ENCODE measurements at regions not wholly inside any gene's neighbourhood (a gene's known extent, or its start where the extent isn't known, plus 50 kb on each side); places are given as distances from the start of the nearest gene placed in this dataset.

DNA sequence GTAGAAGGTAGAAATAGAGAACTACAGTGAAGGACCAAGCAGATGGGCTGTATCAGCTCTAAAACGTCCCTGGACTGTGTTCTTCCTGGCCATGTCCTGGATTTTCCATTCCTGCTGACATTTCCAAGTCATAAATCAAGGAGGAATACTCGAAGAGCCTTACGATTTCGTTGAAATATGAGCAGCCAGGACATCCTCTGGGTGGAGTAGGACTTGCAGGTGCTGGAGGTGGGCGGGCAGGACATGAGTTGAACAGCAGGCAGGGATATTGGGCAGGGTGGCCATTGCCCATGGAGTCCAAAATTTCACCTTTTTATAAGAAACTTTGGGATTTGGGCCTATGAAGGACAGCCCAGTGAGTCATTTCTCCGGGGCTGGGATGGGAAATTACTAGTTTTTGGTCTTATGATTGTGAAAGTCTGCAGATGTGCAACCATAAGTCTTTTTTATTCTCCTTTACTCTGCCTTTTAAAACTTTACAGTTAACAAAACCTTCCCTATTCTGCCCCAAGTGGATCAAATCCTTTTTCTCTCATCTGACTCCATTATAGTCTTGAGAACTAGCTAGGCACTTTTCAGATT lies 88.8 kb downstream of the TMX1 start:
- Histone ChIP-seq H3K27ac (ENCODE audit: low read depth in 2 of 2, low read length in 2 of 2) (peak overlapping the region; percentile 9 to 27), H3K4me3 (ENCODE audit: low read length in 2 of 2) (no peak overlapping the region), H3K36me3 (ENCODE audit: control insufficient read depth in 2 of 2, insufficient read depth in 2 of 2, low read length in 2 of 2) (no peaks in the 10 kb centered on the region), H3K9ac (ENCODE audit: low read depth in 1 of 2, low read length in 2 of 2) (no peak overlapping the region), H3K27me3 (ENCODE audit: control insufficient read depth in 2 of 2, insufficient read depth in 2 of 2, low read length in 2 of 2) (no peaks in the 10 kb centered on the region), H3K9me3 (ENCODE audit: control insufficient read depth in 2 of 2, low read length in 2 of 2) (no peaks in the 10 kb centered on the region), H3K4me1 (ENCODE audit: control insufficient read depth in 2 of 2, insufficient read depth in 2 of 2, low read length in 2 of 2) (peaks cover 3 to 6% of the 10 kb centered on the region in 2 donors)

DNA sequence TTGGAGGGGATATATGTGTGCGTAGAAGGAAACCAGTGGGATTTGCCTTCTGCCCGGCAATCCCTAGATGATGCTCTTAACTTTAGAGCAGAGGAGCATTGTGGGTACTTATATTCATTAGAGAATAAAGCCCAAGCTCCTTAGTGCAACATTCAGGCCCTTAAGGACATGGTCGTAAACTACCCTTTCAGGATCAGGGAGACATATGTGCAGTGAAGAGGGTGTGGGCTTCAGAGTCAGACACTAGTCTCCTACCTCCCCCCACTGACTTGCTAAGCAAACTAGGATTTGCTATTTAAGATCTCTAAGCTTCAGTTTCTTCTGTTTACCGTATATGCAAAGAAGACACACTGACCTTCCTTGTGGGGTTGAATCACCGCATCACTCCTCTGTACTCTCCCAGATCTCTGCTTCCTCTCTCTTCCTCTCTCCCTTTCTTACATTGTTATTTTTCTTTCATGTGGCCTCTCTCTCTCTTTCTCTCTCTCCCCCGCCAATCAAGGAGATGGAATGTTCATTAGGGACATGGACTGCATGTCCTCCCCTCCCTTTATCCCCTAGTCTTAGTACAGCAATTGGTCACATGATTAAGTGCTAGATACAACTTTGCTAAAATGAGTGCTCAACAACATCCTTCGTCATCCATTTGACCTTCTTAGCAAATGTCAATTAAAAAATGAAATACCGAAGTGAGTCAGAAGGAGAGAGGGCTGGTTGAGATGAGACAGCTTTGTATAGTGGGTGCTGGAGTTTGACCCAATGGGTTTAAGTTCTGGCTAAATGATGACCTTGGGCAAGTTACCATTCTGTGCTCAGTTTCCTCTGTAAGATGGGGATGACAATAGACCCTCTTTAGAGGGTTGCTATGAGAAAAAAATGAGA lies 91.7 kb downstream of the TMX1 start:
- Histone ChIP-seq H3K9ac (ENCODE audit: low read depth in 1 of 2, low read length in 2 of 2) (no peak overlapping the region), H3K4me1 (ENCODE audit: control insufficient read depth in 2 of 2, insufficient read depth in 2 of 2, low read length in 2 of 2) (peaks cover 3 to 9% of the 10 kb centered on the region in 2 donors), H3K4me3 (ENCODE audit: low read length in 2 of 2) (no peak overlapping the region), H3K36me3 (ENCODE audit: control insufficient read depth in 2 of 2, insufficient read depth in 2 of 2, low read length in 2 of 2) (no peaks in the 10 kb centered on the region), H3K27me3 (ENCODE audit: control insufficient read depth in 2 of 2, insufficient read depth in 2 of 2, low read length in 2 of 2) (no peaks in the 10 kb centered on the region), H3K9me3 (ENCODE audit: control insufficient read depth in 2 of 2, low read length in 2 of 2) (no peaks in the 10 kb centered on the region), H3K27ac (ENCODE audit: low read depth in 2 of 2, low read length in 2 of 2) (no peak overlapping the region)

DNA sequence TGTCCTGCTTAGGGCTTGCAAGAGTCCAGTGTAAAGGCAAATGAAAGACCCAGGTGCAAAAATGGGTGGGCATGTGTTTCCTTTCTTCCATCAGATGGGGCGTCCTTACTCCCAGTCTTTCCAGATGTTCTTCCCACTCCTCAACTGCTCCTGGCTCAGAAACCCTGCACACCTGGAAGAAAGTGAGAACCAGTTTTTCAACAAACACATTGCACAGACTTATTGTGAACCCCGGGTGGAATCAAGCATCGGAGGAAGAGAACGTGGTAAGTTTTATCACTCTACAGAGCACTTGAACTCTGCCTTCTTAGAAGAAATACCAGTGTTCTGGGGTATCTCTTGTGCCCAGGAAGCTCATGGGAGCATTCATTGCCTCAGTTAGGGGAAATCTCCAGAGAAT lies 93.3 kb downstream of the TMX1 start:
- no peak overlapping the region for H3K4me3 ChIP-seq (ENCODE audit: low read length in 2 of 2)
- no peaks in the 10 kb centered on the region for H3K9me3 ChIP-seq (ENCODE audit: control insufficient read depth in 2 of 2, low read length in 2 of 2)
- H3K27me3 ChIP-seq (ENCODE audit: control insufficient read depth in 2 of 2, insufficient read depth in 2 of 2, low read length in 2 of 2) = no peaks in the 10 kb centered on the region
- H3K27ac ChIP-seq (ENCODE audit: low read depth in 2 of 2, low read length in 2 of 2) = no peak overlapping the region
- no peaks in the 10 kb centered on the region for H3K36me3 ChIP-seq (ENCODE audit: control insufficient read depth in 2 of 2, insufficient read depth in 2 of 2, low read length in 2 of 2)
- no peak overlapping the region for H3K9ac ChIP-seq (ENCODE audit: low read depth in 1 of 2, low read length in 2 of 2)
- peaks cover 0 to 4% of the 10 kb centered on the region in 2 donors for H3K4me1 ChIP-seq (ENCODE audit: control insufficient read depth in 2 of 2, insufficient read depth in 2 of 2, low read length in 2 of 2)

DNA sequence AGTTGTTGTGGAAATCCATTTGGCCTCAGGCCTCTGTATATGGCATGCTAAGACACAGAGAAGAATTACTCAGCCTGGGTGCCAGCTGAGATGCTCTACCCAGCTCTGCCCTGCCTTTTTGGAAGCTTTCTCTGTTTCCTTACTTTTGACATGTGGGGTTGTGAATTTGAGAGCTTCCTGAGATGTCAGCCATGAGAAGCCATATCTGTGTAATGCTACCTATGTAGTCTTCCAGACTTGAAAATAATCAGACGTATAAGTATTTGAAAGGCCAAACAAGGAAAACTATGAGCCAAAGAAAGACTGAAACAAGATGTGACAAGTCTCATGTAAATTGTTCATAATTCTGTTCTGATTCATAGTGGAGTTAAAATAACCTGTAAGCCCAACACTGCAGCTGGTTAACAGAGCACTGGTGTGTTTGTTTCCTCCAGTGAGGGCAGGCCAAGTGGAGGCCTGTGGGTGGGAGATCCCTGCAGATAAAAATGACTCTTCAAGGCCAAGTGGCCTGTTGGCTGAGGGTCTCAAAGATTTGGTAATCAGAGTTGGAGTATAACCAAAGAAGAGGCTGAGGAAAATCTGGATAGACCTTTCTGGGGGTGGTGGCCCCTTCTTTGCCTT lies 94.0 kb downstream of the TMX1 start:
- no peaks in the 10 kb centered on the region for H3K27me3 ChIP-seq (ENCODE audit: control insufficient read depth in 2 of 2, insufficient read depth in 2 of 2, low read length in 2 of 2)
- H3K9ac ChIP-seq (ENCODE audit: low read depth in 1 of 2, low read length in 2 of 2) = no peak overlapping the region
- no peak overlapping the region for H3K4me3 ChIP-seq (ENCODE audit: low read length in 2 of 2)
- no peaks in the 10 kb centered on the region for H3K36me3 ChIP-seq (ENCODE audit: control insufficient read depth in 2 of 2, insufficient read depth in 2 of 2, low read length in 2 of 2)
- H3K27ac ChIP-seq (ENCODE audit: low read depth in 2 of 2, low read length in 2 of 2) = peak overlapping the region; percentile 0 to 11
- no peaks in the 10 kb centered on the region for H3K9me3 ChIP-seq (ENCODE audit: control insufficient read depth in 2 of 2, low read length in 2 of 2)
- peaks cover 0 to 3% of the 10 kb centered on the region in 2 donors for H3K4me1 ChIP-seq (ENCODE audit: control insufficient read depth in 2 of 2, insufficient read depth in 2 of 2, low read length in 2 of 2)

DNA sequence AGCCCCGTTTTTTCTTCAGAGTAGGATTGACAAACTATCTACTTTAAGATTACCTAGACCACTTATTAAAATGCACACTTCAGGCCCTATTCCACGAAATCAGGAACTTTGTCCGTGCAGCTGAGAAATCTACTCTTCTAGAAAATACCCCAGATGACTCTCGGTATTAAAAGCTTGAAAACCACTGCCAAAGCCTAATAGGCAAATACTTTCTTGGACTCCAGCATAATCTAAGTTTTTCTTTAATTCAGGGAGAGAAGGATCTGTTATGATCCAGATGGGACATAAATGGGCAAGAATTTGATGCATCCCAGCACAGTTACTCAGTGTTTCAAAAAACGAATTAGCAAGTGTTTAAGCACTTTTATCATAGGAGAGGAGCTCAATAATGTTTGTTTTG lies 94.5 kb downstream of the TMX1 start:
- Histone ChIP-seq H3K9me3 (ENCODE audit: control insufficient read depth in 2 of 2, low read length in 2 of 2) (no peaks in the 10 kb centered on the region), H3K27me3 (ENCODE audit: control insufficient read depth in 2 of 2, insufficient read depth in 2 of 2, low read length in 2 of 2) (no peaks in the 10 kb centered on the region), H3K4me3 (ENCODE audit: low read length in 2 of 2) (no peak overlapping the region), H3K9ac (ENCODE audit: low read depth in 1 of 2, low read length in 2 of 2) (no peak overlapping the region), H3K36me3 (ENCODE audit: control insufficient read depth in 2 of 2, insufficient read depth in 2 of 2, low read length in 2 of 2) (no peaks in the 10 kb centered on the region), H3K27ac (ENCODE audit: low read depth in 2 of 2, low read length in 2 of 2) (peak overlapping the region; percentile 0 to 11), H3K4me1 (ENCODE audit: control insufficient read depth in 2 of 2, insufficient read depth in 2 of 2, low read length in 2 of 2) (peaks cover 0 to 3% of the 10 kb centered on the region in 2 donors)

DNA sequence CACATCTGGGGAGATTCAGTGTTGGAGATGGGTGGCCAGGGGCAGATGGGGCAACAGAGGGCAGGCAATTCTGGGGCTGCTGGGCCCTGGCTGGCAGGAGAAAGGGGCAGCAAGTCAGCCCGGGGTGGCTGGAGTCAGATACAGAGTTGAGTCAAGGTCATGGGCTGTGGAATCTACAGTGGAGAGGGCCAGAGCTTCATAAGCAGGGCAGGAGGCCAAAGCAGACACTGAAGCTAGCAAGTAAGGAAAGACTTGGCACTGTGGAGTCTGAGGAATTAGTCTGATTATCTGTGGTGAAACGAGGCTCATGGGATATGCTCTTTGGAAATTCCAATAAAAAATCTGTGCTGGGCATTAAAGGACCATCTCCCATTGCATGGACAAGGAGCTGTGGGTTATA lies 95.5 kb downstream of the TMX1 start:
- no peak overlapping the region for H3K4me3 ChIP-seq (ENCODE audit: low read length in 2 of 2)
- H3K4me1 ChIP-seq (ENCODE audit: control insufficient read depth in 2 of 2, insufficient read depth in 2 of 2, low read length in 2 of 2) = peaks cover 0 to 3% of the 10 kb centered on the region in 2 donors
- H3K27me3 ChIP-seq (ENCODE audit: control insufficient read depth in 2 of 2, insufficient read depth in 2 of 2, low read length in 2 of 2) = no peaks in the 10 kb centered on the region
- peak overlapping the region; percentile 29 to 45 for H3K27ac ChIP-seq (ENCODE audit: low read depth in 2 of 2, low read length in 2 of 2)
- H3K9ac ChIP-seq (ENCODE audit: low read depth in 1 of 2, low read length in 2 of 2) = no peak overlapping the region
- no peaks in the 10 kb centered on the region for H3K36me3 ChIP-seq (ENCODE audit: control insufficient read depth in 2 of 2, insufficient read depth in 2 of 2, low read length in 2 of 2)
- no peaks in the 10 kb centered on the region for H3K9me3 ChIP-seq (ENCODE audit: control insufficient read depth in 2 of 2, low read length in 2 of 2)

DNA sequence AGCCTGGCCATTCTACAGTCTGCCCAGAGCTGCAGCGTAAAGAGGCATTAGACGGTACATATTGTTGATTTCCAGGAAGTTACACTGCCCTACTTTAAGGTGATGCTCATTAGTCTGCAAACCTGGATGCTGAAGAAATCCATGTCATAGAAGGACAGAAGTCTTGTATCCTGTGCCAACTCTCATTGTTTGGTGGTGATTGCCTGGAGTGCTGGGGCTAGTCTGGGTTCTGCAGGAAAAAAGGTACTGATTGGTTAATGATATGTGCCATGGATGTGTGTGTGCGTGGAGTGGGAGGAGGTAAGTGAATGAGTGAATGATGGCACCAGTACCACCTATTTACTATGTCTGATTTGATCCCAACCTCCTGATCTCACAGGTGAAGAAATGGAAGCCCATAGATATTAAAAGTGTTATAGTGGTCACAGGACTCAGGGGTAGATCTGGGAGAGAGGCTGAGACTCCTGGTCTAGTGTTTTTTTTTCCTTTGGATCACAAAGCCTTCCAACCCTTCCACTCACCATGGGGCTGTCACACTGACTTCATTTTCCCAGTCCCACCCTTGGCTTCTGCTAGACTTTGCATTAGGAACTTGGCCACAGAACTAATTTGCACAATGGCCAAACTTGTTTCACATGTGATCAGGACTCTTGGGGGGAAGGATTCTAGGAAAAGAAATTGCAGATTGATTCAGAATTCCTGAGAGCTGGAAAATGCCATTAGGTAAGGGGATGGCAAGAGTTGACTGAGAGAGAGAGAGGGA lies 96.1 kb downstream of the TMX1 start:
- no peak overlapping the region for H3K9ac ChIP-seq (ENCODE audit: low read depth in 1 of 2, low read length in 2 of 2)
- H3K27ac ChIP-seq (ENCODE audit: low read depth in 2 of 2, low read length in 2 of 2) = no peak overlapping the region
- no peaks in the 10 kb centered on the region for H3K9me3 ChIP-seq (ENCODE audit: control insufficient read depth in 2 of 2, low read length in 2 of 2)
- H3K27me3 ChIP-seq (ENCODE audit: control insufficient read depth in 2 of 2, insufficient read depth in 2 of 2, low read length in 2 of 2) = no peaks in the 10 kb centered on the region
- H3K4me1 ChIP-seq (ENCODE audit: control insufficient read depth in 2 of 2, insufficient read depth in 2 of 2, low read length in 2 of 2) = peaks cover 0 to 3% of the 10 kb centered on the region in 2 donors
- no peak overlapping the region for H3K4me3 ChIP-seq (ENCODE audit: low read length in 2 of 2)
- no peaks in the 10 kb centered on the region for H3K36me3 ChIP-seq (ENCODE audit: control insufficient read depth in 2 of 2, insufficient read depth in 2 of 2, low read length in 2 of 2)

DNA sequence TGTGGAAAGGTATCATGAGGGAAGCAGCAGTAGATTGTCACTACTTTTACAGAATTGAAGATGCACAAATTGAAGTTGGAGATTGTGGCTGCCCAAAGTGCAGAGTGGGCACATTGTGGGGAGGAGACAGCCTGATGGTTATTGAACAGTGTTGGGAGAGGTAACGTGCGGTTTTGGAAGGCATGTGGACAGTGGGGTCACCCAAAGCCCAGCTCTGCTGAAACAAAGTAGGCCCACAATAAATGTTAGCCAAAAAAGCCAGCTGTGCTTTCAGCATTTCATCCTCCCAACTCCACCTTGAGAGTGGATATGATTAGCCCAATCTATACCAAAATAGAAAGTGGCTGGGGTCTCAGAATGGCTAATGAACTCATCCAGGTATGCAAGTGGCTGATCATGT lies 96.7 kb downstream of the TMX1 start:
- Histone ChIP-seq H3K27ac (ENCODE audit: low read depth in 2 of 2, low read length in 2 of 2) (no peak overlapping the region), H3K4me1 (ENCODE audit: control insufficient read depth in 2 of 2, insufficient read depth in 2 of 2, low read length in 2 of 2) (peaks cover 0 to 3% of the 10 kb centered on the region in 2 donors), H3K36me3 (ENCODE audit: control insufficient read depth in 2 of 2, insufficient read depth in 2 of 2, low read length in 2 of 2) (no peaks in the 10 kb centered on the region), H3K4me3 (ENCODE audit: low read length in 2 of 2) (no peak overlapping the region), H3K9me3 (ENCODE audit: control insufficient read depth in 2 of 2, low read length in 2 of 2) (no peaks in the 10 kb centered on the region), H3K27me3 (ENCODE audit: control insufficient read depth in 2 of 2, insufficient read depth in 2 of 2, low read length in 2 of 2) (no peaks in the 10 kb centered on the region), H3K9ac (ENCODE audit: low read depth in 1 of 2, low read length in 2 of 2) (no peak overlapping the region)

DNA sequence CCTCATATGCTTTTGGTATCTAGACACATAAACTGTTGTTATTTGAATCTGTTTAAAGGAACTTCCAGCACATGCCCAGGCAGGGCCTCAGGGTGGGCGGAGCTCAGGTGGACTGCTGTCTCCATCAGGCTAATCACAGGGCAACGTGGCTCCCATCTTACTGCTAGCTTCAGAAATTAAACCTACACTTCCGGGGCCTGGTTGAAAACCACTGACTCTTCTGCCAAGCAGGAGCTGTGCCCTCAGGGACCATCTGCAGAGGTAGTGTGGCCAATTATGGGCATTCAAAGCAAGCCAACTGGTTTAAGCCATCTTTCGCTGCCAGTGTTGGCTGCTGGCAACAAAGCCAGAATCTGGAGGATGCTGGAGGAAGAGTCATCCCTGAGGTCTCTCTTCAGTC lies 97.5 kb downstream of the TMX1 start:
- Histone ChIP-seq H3K4me1 (ENCODE audit: control insufficient read depth in 2 of 2, insufficient read depth in 2 of 2, low read length in 2 of 2) (peaks cover 0 to 3% of the 10 kb centered on the region in 2 donors), H3K9ac (ENCODE audit: low read depth in 1 of 2, low read length in 2 of 2) (no peak overlapping the region), H3K27me3 (ENCODE audit: control insufficient read depth in 2 of 2, insufficient read depth in 2 of 2, low read length in 2 of 2) (no peaks in the 10 kb centered on the region), H3K9me3 (ENCODE audit: control insufficient read depth in 2 of 2, low read length in 2 of 2) (no peaks in the 10 kb centered on the region), H3K27ac (ENCODE audit: low read depth in 2 of 2, low read length in 2 of 2) (no peak overlapping the region), H3K4me3 (ENCODE audit: low read length in 2 of 2) (no peak overlapping the region), H3K36me3 (ENCODE audit: control insufficient read depth in 2 of 2, insufficient read depth in 2 of 2, low read length in 2 of 2) (no peaks in the 10 kb centered on the region)

DNA sequence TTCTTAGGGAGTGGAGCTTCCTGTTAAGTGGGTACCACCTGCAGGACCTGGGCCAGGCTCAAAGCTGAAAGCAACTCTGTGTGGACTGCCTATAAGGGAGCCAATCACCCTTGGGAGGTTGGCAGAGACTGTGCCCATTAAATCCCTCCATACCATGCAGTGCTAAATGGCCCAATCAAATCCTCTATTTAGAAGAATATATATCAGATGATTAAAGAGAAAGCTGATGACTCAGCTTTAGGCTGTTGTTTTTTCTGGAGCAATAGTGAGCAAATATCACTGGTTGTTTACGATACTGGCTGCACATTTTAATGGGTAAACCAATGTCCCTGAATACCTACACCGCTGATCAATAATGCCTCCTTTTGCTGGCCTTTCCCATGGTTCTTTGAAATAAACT lies 101.3 kb downstream of the TMX1 start:
- Histone ChIP-seq H3K36me3 (ENCODE audit: control insufficient read depth in 2 of 2, insufficient read depth in 2 of 2, low read length in 2 of 2) (no peaks in the 10 kb centered on the region), H3K9ac (ENCODE audit: low read depth in 1 of 2, low read length in 2 of 2) (no peak overlapping the region), H3K4me1 (ENCODE audit: control insufficient read depth in 2 of 2, insufficient read depth in 2 of 2, low read length in 2 of 2) (no peaks in the 10 kb centered on the region), H3K27ac (ENCODE audit: low read depth in 2 of 2, low read length in 2 of 2) (no peak overlapping the region), H3K4me3 (ENCODE audit: low read length in 2 of 2) (no peak overlapping the region), H3K27me3 (ENCODE audit: control insufficient read depth in 2 of 2, insufficient read depth in 2 of 2, low read length in 2 of 2) (no peaks in the 10 kb centered on the region), H3K9me3 (ENCODE audit: control insufficient read depth in 2 of 2, low read length in 2 of 2) (no peaks in the 10 kb centered on the region)
